Vagina (tissue), 2 donors: ENCODE measurements at regions not wholly inside any gene's neighbourhood (a gene's known extent, or its start where the extent isn't known, plus 50 kb on each side); places are given as distances from the start of the nearest gene placed in this dataset.

Experiments used
- CTCF ChIP-seq, 3 experiments: fragments of 450-650 bp in 2 of 3; fragments of 200-600 bp in 1 of 3; sonication (generic) in 1 of 3; IDR thresholded peaks; one replicate each; pipeline ENCODE4 v1.5.1; 2017 to 2019; ENCODE audit warnings: antibody characterized with exemption in 3 of 3, mild to moderate bottlenecking in 2 of 3, moderate library complexity in 2 of 3
- POLR2A ChIP-seq, 2 donors: fragments of 450-650 bp; IDR thresholded peaks; one replicate each; pipeline ENCODE4 v1.6.1; 2017; ENCODE audit warnings: antibody characterized with exemption in 2 of 2, mild to moderate bottlenecking in 2 of 2, moderate library complexity in 2 of 2
- POLR2AphosphoS5 ChIP-seq, 2 donors: sonication (generic); formaldehyde crosslinking; IDR thresholded peaks; one replicate each; pipeline ENCODE4 v1.9.0; 2017; ENCODE audit warnings: antibody characterized with exemption in 2 of 2, mild to moderate bottlenecking in 2 of 2, low read depth in 1 of 2; ENCODE audit not compliant: insufficient read depth in 1 of 2

- no peak for TF ChIP-seq POLR2A (IDR thresholded peaks at IDR 0.05)
- no peak for TF ChIP-seq CTCF (IDR thresholded peaks at IDR 0.05)
- TF ChIP-seq POLR2AphosphoS5 (IDR thresholded peaks at IDR 0.05; ENCODE audit: insufficient read depth in 1 of 2, low read depth in 1 of 2), result no peak
These were observed 74.5 kb upstream of the LARS2 start for GRCh38 chr3:45313743-45314403.
